MM.1S (cell line): ENCODE measurements at regions not wholly inside any gene's neighbourhood (a gene's known extent, or its start where the extent isn't known, plus 50 kb on each side); places are given as distances from the start of the nearest gene placed in this dataset.
"Not testable (repeated sequence)": the region's sequence is repeated elsewhere in the genome, so short reads cannot be mapped to it uniquely, and the experiment has no call there.

Source experiments
- DNase-seq: peaks from one replicate; pipeline ENCODE4 v3.0.0-alpha.2; 2015
- H2AFZ ChIP-seq: fragments of 300-600 bp; sonication (generic); 2 replicates; pipeline ENCODE4 v1.6.0; 2016; ENCODE audit warnings: antibody characterized with exemption, low read length
- H3F3A ChIP-seq: fragments of 300-600 bp; sonication (generic); 2 replicates; pipeline ENCODE4 v1.6.1; 2016; ENCODE audit warnings: mild to moderate bottlenecking, antibody characterized with exemption, low read length, moderate library complexity, mixed read lengths; ENCODE audit not compliant: insufficient read depth
- H3K27ac ChIP-seq: fragments of 300-600 bp; sonication (generic); 2 replicates; pipeline ENCODE4 v1.5.1; 2016; ENCODE audit warnings: mild to moderate bottlenecking, low read length
- H3K27me3 ChIP-seq: fragments of 300-600 bp; sonication (generic); replicated peaks from 2 replicates; pipeline ENCODE4 v1.6.0; 2016; ENCODE audit warnings: low read length; ENCODE audit not compliant: insufficient read depth
- H3K36me3 ChIP-seq: fragments of 300-600 bp; sonication (generic); replicated peaks from 2 replicates; pipeline ENCODE4 v1.6.1; 2016; ENCODE audit warnings: mild to moderate bottlenecking, low read length, mixed read lengths; ENCODE audit not compliant: insufficient read depth
- H3K4me1 ChIP-seq: fragments of 300-600 bp; sonication (generic); 2 replicates; pipeline ENCODE4 v1.6.1; 2016; ENCODE audit warnings: low read length, mixed read lengths
- H3K4me2 ChIP-seq: fragments of 300-600 bp; sonication (generic); 2 replicates; pipeline ENCODE4 v1.6.0; 2016; ENCODE audit warnings: low read depth, low read length
- H3K4me3 ChIP-seq: fragments of 300-600 bp; sonication (generic); 2 replicates; pipeline ENCODE4 v1.5.1; 2016; ENCODE audit warnings: low read length, mixed read lengths
- H3K79me2 ChIP-seq: fragments of 300-600 bp; sonication (generic); 2 replicates; pipeline ENCODE4 v1.6.1; 2016; ENCODE audit warnings: mixed run types, low read length, mixed read lengths
- H3K9ac ChIP-seq: fragments of 300-600 bp; sonication (generic); 2 replicates; pipeline ENCODE4 v1.6.1; 2016; ENCODE audit warnings: low read length, mixed read lengths
- H3K9me2 ChIP-seq: fragments of 300-600 bp; sonication (generic); replicated peaks from 2 replicates; pipeline ENCODE4 v1.6.1; 2016; ENCODE audit warnings: mild to moderate bottlenecking, low read length, mixed read lengths; ENCODE audit not compliant: insufficient read depth
- H3K9me3 ChIP-seq: fragments of 300-600 bp; sonication (generic); replicated peaks from 2 replicates; pipeline ENCODE4 v1.6.1; 2016; ENCODE audit warnings: mild to moderate bottlenecking, low read length, mixed read lengths; ENCODE audit not compliant: insufficient read depth
- H4K20me1 ChIP-seq: fragments of 300-600 bp; sonication (generic); 2 replicates; pipeline ENCODE4 v1.6.1; 2016; ENCODE audit warnings: mild to moderate bottlenecking, low read length, moderate library complexity, mixed read lengths; ENCODE audit not compliant: insufficient read depth
- CTCF ChIP-seq: fragments of 300-600 bp; sonication (generic); IDR thresholded peaks from 2 replicates; pipeline ENCODE4 v1.5.1; 2016; ENCODE audit warnings: antibody characterized with exemption, low read length, mixed read lengths
- EZH2 ChIP-seq: fragments of 300-600 bp; sonication (generic); optimal IDR thresholded peaks from 2 replicates; pipeline ENCODE3; 2017; ENCODE audit warnings: low read depth, mild to moderate bottlenecking, antibody characterized with exemption, low read length, mixed read lengths
- EZH2phosphoT487 ChIP-seq: fragments of 300-600 bp; sonication (generic); IDR thresholded peaks from 2 replicates; pipeline ENCODE4 v1.6.1; 2018; ENCODE audit warnings: antibody characterized with exemption, low read length

- Histone ChIP-seq H3K36me3 (no peaks in the 10 kb centered on the region), H3K79me2 (no peaks in the 10 kb centered on the region)
Measured at GRCh38 chr9:85469041-85469440, 272.7 kb downstream of the AGTPBP1 start.

GRCh38 chr9:85466834-85467233 is 274.9 kb downstream of the AGTPBP1 start:
- H3K9me3 ChIP-seq, result no peaks in the 10 kb centered on the region
- no peak overlapping the region for H3K4me3 ChIP-seq
- H3K4me1 ChIP-seq, result no peaks in the 10 kb centered on the region
- H3K4me2 ChIP-seq, result no peak overlapping the region
- TF ChIP-seq CTCF (no peak), EZH2 (no peak), EZH2phosphoT487 (no peak)
- no peaks in the 10 kb centered on the region for H3K9me2 ChIP-seq
- H3K9ac ChIP-seq, result no peak overlapping the region
- no peaks in the 10 kb centered on the region for H3K27me3 ChIP-seq
- H3K27ac ChIP-seq, result no peak overlapping the region
- no peak overlapping the region for H2AFZ ChIP-seq
- no peak for DNase-seq
- no peaks in the 10 kb centered on the region for H3K36me3 ChIP-seq
- H3K79me2 ChIP-seq, result no peaks in the 10 kb centered on the region
- no peaks in the 10 kb centered on the region for H3F3A ChIP-seq
- H4K20me1 ChIP-seq, result no peaks in the 10 kb centered on the region

More at GRCh38 chr9:85469041-85469440, 272.7 kb downstream of the AGTPBP1 start:
- no peak for DNase-seq
- no peak overlapping the region for H3K9ac ChIP-seq
- no peaks in the 10 kb centered on the region for H3K9me2 ChIP-seq
- no peaks in the 10 kb centered on the region for H4K20me1 ChIP-seq
- TF ChIP-seq EZH2phosphoT487 (no peak), CTCF (no peak), EZH2 (no peak)
- no peaks in the 10 kb centered on the region for H3K27me3 ChIP-seq
- H3K27ac ChIP-seq, result no peak overlapping the region
- no peak overlapping the region for H3K4me2 ChIP-seq
- no peaks in the 10 kb centered on the region for H3K9me3 ChIP-seq
- no peak overlapping the region for H2AFZ ChIP-seq
- H3K4me1 ChIP-seq, result no peaks in the 10 kb centered on the region
- H3F3A ChIP-seq, result no peaks in the 10 kb centered on the region
- no peak overlapping the region for H3K4me3 ChIP-seq

- H3K4me3 ChIP-seq, result not testable (repeated sequence)
Measured at GRCh38 chr9:85458114-85458864, 283.5 kb downstream of the AGTPBP1 start.

GRCh38 chr9:85453850-85454249 is 287.9 kb downstream of the AGTPBP1 start:
- H3K79me2 ChIP-seq, result no peaks in the 10 kb centered on the region
- no peak for DNase-seq
- H3K27ac ChIP-seq, result no peak overlapping the region
- no peaks in the 10 kb centered on the region for H3K27me3 ChIP-seq
- H2AFZ ChIP-seq, result no peak overlapping the region
- no peak overlapping the region for H3K4me3 ChIP-seq
- no peaks in the 10 kb centered on the region for H3K9me2 ChIP-seq
- H3K9ac ChIP-seq, result no peak overlapping the region
- no peaks in the 10 kb centered on the region for H3F3A ChIP-seq
- no peaks in the 10 kb centered on the region for H3K9me3 ChIP-seq
- no peak for TF ChIP-seq EZH2phosphoT487
- TF ChIP-seq EZH2, result no peak
- TF ChIP-seq CTCF, result no peak
- no peaks in the 10 kb centered on the region for H3K36me3 ChIP-seq
- no peaks in the 10 kb centered on the region for H4K20me1 ChIP-seq
- no peak overlapping the region for H3K4me2 ChIP-seq
- no peaks in the 10 kb centered on the region for H3K4me1 ChIP-seq

More at GRCh38 chr9:85458114-85458864, 283.5 kb downstream of the AGTPBP1 start:
- not testable (repeated sequence) for H2AFZ ChIP-seq, H4K20me1 ChIP-seq, H3K79me2 ChIP-seq, H3K9me2 ChIP-seq, H3K36me3 ChIP-seq, H3K9me3 ChIP-seq, H3K27me3 ChIP-seq, DNase-seq, H3K27ac ChIP-seq, H3F3A ChIP-seq, H3K4me1 ChIP-seq, H3K4me2 ChIP-seq, H3K9ac ChIP-seq
